Neuronal stem cell (in vitro differentiated cells): ENCODE measurements at regions not wholly inside any gene's neighbourhood (a gene's known extent, or its start where the extent isn't known, plus 50 kb on each side); places are given as distances from the start of the nearest gene placed in this dataset.
"Not testable (repeated sequence)": the region's sequence is repeated elsewhere in the genome, so short reads cannot be mapped to it uniquely, and the experiment has no call there.

Experiments
- DNase-seq: peaks from one replicate; pipeline ENCODE4 v3.0.0-alpha.2; 2013; ENCODE audit warnings: low spot score
- H2AFZ ChIP-seq: one replicate; pipeline ENCODE4 v1.6.1; 2013; ENCODE audit warnings: mild to moderate bottlenecking, low read length, inconsistent platforms
- H2AK5ac ChIP-seq: 2 replicates; pipeline ENCODE4 v1.6.1; 2013; ENCODE audit warnings: low read depth, mild to moderate bottlenecking, inconsistent platforms, low read length, moderate library complexity, mixed read lengths
- H2BK120ac ChIP-seq: 2 replicates; pipeline ENCODE4 v1.6.1; 2013; ENCODE audit warnings: low read depth, mild to moderate bottlenecking, inconsistent platforms, low read length, moderate library complexity, mixed read lengths
- H2BK12ac ChIP-seq: one replicate; pipeline ENCODE4 v1.6.1; 2013; ENCODE audit warnings: low read length, inconsistent platforms
- H2BK15ac ChIP-seq: 2 replicates; pipeline ENCODE4 v1.6.1; 2013; ENCODE audit warnings: mild to moderate bottlenecking, low read length, inconsistent platforms, mixed read lengths
- H2BK5ac ChIP-seq: one replicate; pipeline ENCODE4 v1.6.1; 2013; ENCODE audit warnings: inconsistent platforms, mild to moderate bottlenecking, low read length, moderate library complexity
- H3K14ac ChIP-seq: one replicate; pipeline ENCODE4 v1.6.1; 2013; ENCODE audit warnings: low read length, inconsistent platforms
- H3K18ac ChIP-seq: 2 replicates; pipeline ENCODE4 v1.6.1; 2013; ENCODE audit warnings: low read length, inconsistent platforms
- H3K23ac ChIP-seq: 2 replicates; pipeline ENCODE4 v1.6.1; 2013; ENCODE audit warnings: low read depth, mild to moderate bottlenecking, mixed read lengths, low read length, inconsistent platforms; ENCODE audit not compliant: poor library complexity
- H3K27ac ChIP-seq: replicated peaks from 3 replicates; pipeline ENCODE4 v1.5.1; 2013; ENCODE audit warnings: low read length, inconsistent platforms
- H3K27me3 ChIP-seq, 3 experiments: 2 replicates each; pipeline ENCODE4 v1.6.1; 2013; ENCODE audit warnings: low read length in 3 of 3, mild to moderate bottlenecking in 2 of 3, inconsistent platforms in 1 of 3, low read depth in 1 of 3, mixed read lengths in 1 of 3, moderate library complexity in 1 of 3; ENCODE audit not compliant: control insufficient read depth in 3 of 3, insufficient read depth in 3 of 3
- H3K36me3 ChIP-seq, 2 donors: replicated peaks in 1 of 2; 2 replicates each; pipeline ENCODE4 v1.6.1; 2013; ENCODE audit warnings: low read length in 2 of 2; ENCODE audit not compliant: control insufficient read depth in 2 of 2, insufficient read depth in 2 of 2
- H3K4ac ChIP-seq: 2 replicates; pipeline ENCODE4 v1.6.1; 2013; ENCODE audit warnings: inconsistent platforms, mild to moderate bottlenecking, low read length, moderate library complexity
- H3K4me1 ChIP-seq, 2 donors: 1 replicate in 1 of 2; 2 replicates in 1 of 2; pipeline ENCODE4 v1.6.1; 2013; ENCODE audit warnings: low read length in 2 of 2, low read depth in 1 of 2; ENCODE audit not compliant: control insufficient read depth in 2 of 2, insufficient read depth in 1 of 2
- H3K4me2 ChIP-seq: one replicate; pipeline ENCODE4 v1.6.1; 2013; ENCODE audit warnings: mild to moderate bottlenecking, low read length, inconsistent platforms; ENCODE audit not compliant: insufficient read depth, poor library complexity, severe bottlenecking
- H3K4me3 ChIP-seq, 2 donors: 2 replicates each; pipeline ENCODE4 v1.5.1; 2013; ENCODE audit warnings: low read length in 2 of 2, mild to moderate bottlenecking in 2 of 2, inconsistent platforms in 1 of 2, moderate library complexity in 1 of 2
- H3K79me1 ChIP-seq: one replicate; pipeline ENCODE4 v1.6.1; 2013; ENCODE audit warnings: low read depth, mild to moderate bottlenecking, inconsistent platforms, low read length, moderate library complexity
- H3K9ac ChIP-seq: one replicate; pipeline ENCODE4 v1.6.1; 2013; ENCODE audit warnings: mild to moderate bottlenecking, low read depth, low read length, inconsistent platforms; ENCODE audit not compliant: poor library complexity
- H3K9me3 ChIP-seq, 2 donors: replicated peaks in 1 of 2; 2 replicates each; pipeline versions ENCODE3 to v1.6.1; 2013; ENCODE audit warnings: low read length in 2 of 2, mild to moderate bottlenecking in 2 of 2, inconsistent platforms in 1 of 2, low read depth in 1 of 2, mixed read lengths in 1 of 2, moderate library complexity in 1 of 2; ENCODE audit not compliant: control insufficient read depth in 2 of 2, insufficient read depth in 1 of 2
- H4K8ac ChIP-seq: one replicate; pipeline ENCODE4 v1.6.1; 2013; ENCODE audit warnings: low read depth, mild to moderate bottlenecking, inconsistent platforms, low read length, moderate library complexity
- H4K91ac ChIP-seq: one replicate; pipeline ENCODE4 v1.6.1; 2013; ENCODE audit warnings: low read length, low read depth, mild to moderate bottlenecking, inconsistent platforms; ENCODE audit not compliant: poor library complexity
- WGBS, 2 donors: extraction: QIAGEN DNeasy Blood & Tissue Kit; methylation state at CpG; one replicate each; pipeline ENCODE4 v1.1.7; 2013; ENCODE audit warnings: missing lambda C conversion rate in 2 of 2, mixed read lengths in 1 of 2; ENCODE audit not compliant: insufficient read length in 2 of 2, insufficient replicate concordance in 1 of 2; ENCODE audit errors: extremely low coverage in 2 of 2; 5-methylcytosine and 5-hydroxymethylcytosine counted together

- H2AK5ac ChIP-seq, H3K27ac ChIP-seq, H3K9me3 ChIP-seq, H2BK15ac ChIP-seq, H2AFZ ChIP-seq, H2BK5ac ChIP-seq, DNase-seq, H3K79me1 ChIP-seq, H3K18ac ChIP-seq, H3K27me3 ChIP-seq, H2BK12ac ChIP-seq, H3K9ac ChIP-seq, H3K4me3 ChIP-seq, H3K14ac ChIP-seq, H3K23ac ChIP-seq, H2BK120ac ChIP-seq, H3K36me3 ChIP-seq, H3K4me2 ChIP-seq, H3K4me1 ChIP-seq, H4K8ac ChIP-seq, H3K4ac ChIP-seq, H4K91ac ChIP-seq: not testable (repeated sequence)
- no CpG with 5 or more reads among the region's 7 CpGs for WGBS, 2 donors
Observed at GRCh38 chr11:130566360-130566759, 117.9 kb downstream of the ADAMTS15 start.

GRCh38 chr11:130571519-130571918, 123.1 kb downstream of the ADAMTS15 start:
- no peaks in the 10 kb centered on the region for H3K9me3 ChIP-seq
- H2AK5ac ChIP-seq: no peak overlapping the region
- H3K27me3 ChIP-seq: no peaks in the 10 kb centered on the region
- no peak overlapping the region for H4K91ac ChIP-seq
- no peak overlapping the region for H4K8ac ChIP-seq
- no CpG with 5 or more reads among the region's 1 CpG for WGBS, 2 donors
- no peak overlapping the region for H3K18ac ChIP-seq
- H2BK120ac ChIP-seq: no peak overlapping the region
- no peak overlapping the region for H2BK12ac ChIP-seq
- no peaks in the 10 kb centered on the region for H3K79me1 ChIP-seq
- H3K4ac ChIP-seq: no peak overlapping the region
- H2AFZ ChIP-seq: no peak overlapping the region
- no peak overlapping the region for H3K9ac ChIP-seq
- H3K4me1 ChIP-seq: no peaks in the 10 kb centered on the region
- H3K4me3 ChIP-seq: no peak overlapping the region
- no peak overlapping the region for H3K23ac ChIP-seq
- no peak overlapping the region for H3K27ac ChIP-seq
- no peak overlapping the region for H2BK5ac ChIP-seq
- no peaks in the 10 kb centered on the region for H3K36me3 ChIP-seq
- no peak overlapping the region for H3K14ac ChIP-seq
- H3K4me2 ChIP-seq: no peak overlapping the region
- no peak for DNase-seq
- no peak overlapping the region for H2BK15ac ChIP-seq

- peak overlapping the region; percentile 11 for H2BK15ac ChIP-seq
- no peak overlapping the region for H3K4ac ChIP-seq
- H2AFZ ChIP-seq: no peak overlapping the region
- H3K14ac ChIP-seq: no peak overlapping the region
- no peak overlapping the region for H3K4me3 ChIP-seq
- no peak overlapping the region for H3K27ac ChIP-seq
- no peaks in the 10 kb centered on the region for H3K79me1 ChIP-seq
- no peak for DNase-seq
- H3K4me1 ChIP-seq: no peaks in the 10 kb centered on the region
- H3K4me2 ChIP-seq: no peak overlapping the region
- H2BK5ac ChIP-seq: no peak overlapping the region
- H3K9me3 ChIP-seq: no peaks in the 10 kb centered on the region
- peak overlapping the region; percentile 13 for H2AK5ac ChIP-seq
- no peak overlapping the region for H2BK120ac ChIP-seq
- peak overlapping the region; percentile 31 for H3K18ac ChIP-seq
- no peak overlapping the region for H4K91ac ChIP-seq
- H3K36me3 ChIP-seq: no peaks in the 10 kb centered on the region
- no CpG with 5 or more reads among the region's 10 CpGs for WGBS, 2 donors
- H2BK12ac ChIP-seq: no peak overlapping the region
- H3K9ac ChIP-seq: no peak overlapping the region
- H4K8ac ChIP-seq: no peak overlapping the region
- no peak overlapping the region for H3K23ac ChIP-seq
- no peaks in the 10 kb centered on the region for H3K27me3 ChIP-seq
Observed at GRCh38 chr11:130571947-130572584, 123.6 kb downstream of the ADAMTS15 start.

- Histone ChIP-seq H3K27ac (no peak overlapping the region), H3K4me2 (no peak overlapping the region), H2BK5ac (no peak overlapping the region), H3K79me1 (no peaks in the 10 kb centered on the region), H3K4ac (no peak overlapping the region), H3K27me3 (no peaks in the 10 kb centered on the region), H3K9me3 (peaks cover 1 to 2% of the 10 kb centered on the region in 2 donors), H3K18ac (no peak overlapping the region), H3K4me1 (no peaks in the 10 kb centered on the region), H3K23ac (no peak overlapping the region), H2AK5ac (no peak overlapping the region), H4K8ac (no peak overlapping the region), H2BK120ac (no peak overlapping the region), H2AFZ (no peak overlapping the region), H3K36me3 (no peaks in the 10 kb centered on the region), H4K91ac (no peak overlapping the region), H3K14ac (no peak overlapping the region), H3K9ac (no peak overlapping the region), H2BK12ac (no peak overlapping the region), H2BK15ac (no peak overlapping the region), H3K4me3 (no peak overlapping the region)
- no CpG with 5 or more reads among the region's 2 CpGs for WGBS, 2 donors
- no peak for DNase-seq
Observed at GRCh38 chr11:130573767-130574166, 125.3 kb downstream of the ADAMTS15 start.
